ENCODE measurements at regions not wholly inside any gene's neighbourhood (a gene's known extent, or its start where the extent isn't known, plus 50 kb on each side); places are given as distances from the start of the nearest gene placed in this dataset.

DNA sequence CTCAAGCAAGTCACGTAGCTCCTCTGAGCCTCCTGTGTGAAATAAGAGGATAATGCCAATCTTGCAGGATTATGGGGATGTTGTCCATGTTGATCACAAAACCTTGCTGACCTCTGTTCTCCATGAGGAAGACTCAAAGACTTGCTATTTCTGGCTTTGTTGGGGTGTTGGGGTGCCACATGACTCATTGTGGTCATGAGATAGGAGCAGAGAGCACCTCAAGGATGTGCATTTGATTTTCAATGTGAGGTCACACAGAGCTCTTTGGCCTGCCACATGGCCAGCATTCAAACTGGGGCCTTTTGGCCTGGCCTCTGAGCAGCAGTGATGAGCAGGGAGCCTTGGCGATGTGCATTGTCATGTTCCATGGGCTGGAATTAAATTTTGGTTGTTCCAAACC lies 380.3 kb downstream of the GADD45G start:
- no peak for TF ChIP-seq CTCF (conservative IDR thresholded peaks at IDR 0.05; ENCODE audit: low read depth, low read length)
- no peak for TF ChIP-seq EZH2 (IDR thresholded peaks at IDR 0.05; ENCODE audit: borderline replicate concordance, low read depth, low read length, poor library complexity, severe bottlenecking)
